ENCODE measurements at regions not wholly inside any gene's neighbourhood (a gene's known extent, or its start where the extent isn't known, plus 50 kb on each side); places are given as distances from the start of the nearest gene placed in this dataset.

GRCh38 chr5:1952021-1952420, 69.3 kb upstream of the IRX4 start:
- Mint-ChIP-seq H3K4me3 (no peak overlapping the region), H3K4me1 (ENCODE audit: low read depth) (no peaks in the 10 kb centered on the region), H3K27me3 (ENCODE audit: low read depth) (peaks cover 8% of the 10 kb centered on the region), H3K9me3 (ENCODE audit: insufficient read depth) (no peaks in the 10 kb centered on the region), H3K27ac (no peak overlapping the region), H3K36me3 (ENCODE audit: low read depth) (no peaks in the 10 kb centered on the region)
- CTCF ChIA-PET, result no interaction called here
- POLR2A ChIA-PET, result no interaction called here
- DNase-seq, result no peak
- no peak for ATAC-seq

- ChIA-PET POLR2A (no interaction called here), CTCF (no interaction called here)
- ATAC-seq (no peak), DNase-seq (no peak)
- no peaks in the 10 kb centered on the region for H3K9me3 Mint-ChIP-seq (ENCODE audit: insufficient read depth)
- no peaks in the 10 kb centered on the region for H3K4me1 Mint-ChIP-seq (ENCODE audit: low read depth)
- H3K27me3 Mint-ChIP-seq (ENCODE audit: low read depth), result peaks cover 8% of the 10 kb centered on the region
- no peak overlapping the region for H3K27ac Mint-ChIP-seq
- no peak overlapping the region for H3K4me3 Mint-ChIP-seq
- H3K36me3 Mint-ChIP-seq (ENCODE audit: low read depth), result no peaks in the 10 kb centered on the region
These were observed 68.6 kb upstream of the IRX4 start for GRCh38 chr5:1951165-1951816.

- H3K27ac Mint-ChIP-seq, result no peak overlapping the region
- no peaks in the 10 kb centered on the region for H3K36me3 Mint-ChIP-seq (ENCODE audit: low read depth)
- H3K4me3 Mint-ChIP-seq, result no peak overlapping the region
- CTCF ChIA-PET, result no interaction called here
- H3K4me1 Mint-ChIP-seq (ENCODE audit: low read depth), result no peaks in the 10 kb centered on the region
- DNase-seq (no peak), ATAC-seq (no peak)
- POLR2A ChIA-PET, result no interaction called here
- H3K9me3 Mint-ChIP-seq (ENCODE audit: insufficient read depth), result no peaks in the 10 kb centered on the region
- peaks cover 8% of the 10 kb centered on the region for H3K27me3 Mint-ChIP-seq (ENCODE audit: low read depth)
These were observed 68.0 kb upstream of the IRX4 start for GRCh38 chr5:1950708-1951103.

- ChIA-PET POLR2A (no interaction called here), CTCF (no interaction called here)
- H3K4me1 Mint-ChIP-seq (ENCODE audit: low read depth), result no peaks in the 10 kb centered on the region
- H3K9me3 Mint-ChIP-seq (ENCODE audit: insufficient read depth), result no peaks in the 10 kb centered on the region
- peaks cover 8% of the 10 kb centered on the region for H3K27me3 Mint-ChIP-seq (ENCODE audit: low read depth)
- no peak for DNase-seq
- H3K27ac Mint-ChIP-seq, result no peak overlapping the region
- H3K4me3 Mint-ChIP-seq, result no peak overlapping the region
- no peak for ATAC-seq
- no peaks in the 10 kb centered on the region for H3K36me3 Mint-ChIP-seq (ENCODE audit: low read depth)
These were observed 67.5 kb upstream of the IRX4 start for GRCh38 chr5:1950096-1950707.

GRCh38 chr5:1949253-1949652, 66.5 kb upstream of the IRX4 start:
- Mint-ChIP-seq H3K4me3 (no peak overlapping the region), H3K9me3 (ENCODE audit: insufficient read depth) (no peaks in the 10 kb centered on the region), H3K27me3 (ENCODE audit: low read depth) (peaks cover 8% of the 10 kb centered on the region), H3K36me3 (ENCODE audit: low read depth) (no peaks in the 10 kb centered on the region), H3K4me1 (ENCODE audit: low read depth) (no peaks in the 10 kb centered on the region), H3K27ac (no peak overlapping the region)
- ChIA-PET CTCF (no interaction called here), POLR2A (no interaction called here)
- DNase-seq, result no peak
- ATAC-seq, result no peak

GRCh38 chr5:1948663-1949191, 66.0 kb upstream of the IRX4 start:
- no peaks in the 10 kb centered on the region for H3K36me3 Mint-ChIP-seq (ENCODE audit: low read depth)
- no peak overlapping the region for H3K27ac Mint-ChIP-seq
- no peak overlapping the region for H3K4me3 Mint-ChIP-seq
- CTCF ChIA-PET, result no interaction called here
- no peak for DNase-seq
- POLR2A ChIA-PET, result no interaction called here
- H3K9me3 Mint-ChIP-seq (ENCODE audit: insufficient read depth), result no peaks in the 10 kb centered on the region
- ATAC-seq, result no peak
- H3K27me3 Mint-ChIP-seq (ENCODE audit: low read depth), result peaks cover 8% of the 10 kb centered on the region
- H3K4me1 Mint-ChIP-seq (ENCODE audit: low read depth), result no peaks in the 10 kb centered on the region

- DNase-seq (no peak), ATAC-seq (no peak)
- no peak overlapping the region for H3K27ac Mint-ChIP-seq
- H3K4me3 Mint-ChIP-seq, result no peak overlapping the region
- ChIA-PET POLR2A (no interaction called here), CTCF (no interaction called here)
- no peaks in the 10 kb centered on the region for H3K4me1 Mint-ChIP-seq (ENCODE audit: low read depth)
- H3K9me3 Mint-ChIP-seq (ENCODE audit: insufficient read depth), result no peaks in the 10 kb centered on the region
- H3K36me3 Mint-ChIP-seq (ENCODE audit: low read depth), result no peaks in the 10 kb centered on the region
- H3K27me3 Mint-ChIP-seq (ENCODE audit: low read depth), result peaks cover 4% of the 10 kb centered on the region
These were observed 65.4 kb upstream of the IRX4 start for GRCh38 chr5:1948111-1948510.

GRCh38 chr5:1946776-1947175, 64.1 kb upstream of the IRX4 start:
- ATAC-seq, result no peak
- DNase-seq, result no peak
- no peaks in the 10 kb centered on the region for H3K36me3 Mint-ChIP-seq (ENCODE audit: low read depth)
- H3K9me3 Mint-ChIP-seq (ENCODE audit: insufficient read depth), result no peaks in the 10 kb centered on the region
- H3K4me3 Mint-ChIP-seq, result no peak overlapping the region
- no peaks in the 10 kb centered on the region for H3K27me3 Mint-ChIP-seq (ENCODE audit: low read depth)
- ChIA-PET CTCF (interaction anchor here (1.0 kb wide), 1 partner anchor 10 kb away, joined by 3 read pairs; no protein-coding TSS in a partner anchor), POLR2A (no interaction called here)
- H3K27ac Mint-ChIP-seq, result no peak overlapping the region
- no peaks in the 10 kb centered on the region for H3K4me1 Mint-ChIP-seq (ENCODE audit: low read depth)

- Mint-ChIP-seq H3K4me3 (no peak overlapping the region), H3K36me3 (ENCODE audit: low read depth) (no peaks in the 10 kb centered on the region), H3K27me3 (ENCODE audit: low read depth) (no peaks in the 10 kb centered on the region), H3K4me1 (ENCODE audit: low read depth) (no peaks in the 10 kb centered on the region), H3K9me3 (ENCODE audit: insufficient read depth) (no peaks in the 10 kb centered on the region), H3K27ac (no peak overlapping the region)
- no peak for DNase-seq
- CTCF ChIA-PET, result no interaction called here
- ATAC-seq, result no peak
- POLR2A ChIA-PET, result no interaction called here
These were observed 63.5 kb upstream of the IRX4 start for GRCh38 chr5:1946122-1946677.

GRCh38 chr5:1945606-1946005, 62.9 kb upstream of the IRX4 start:
- no peak overlapping the region for H3K4me3 Mint-ChIP-seq
- no peaks in the 10 kb centered on the region for H3K36me3 Mint-ChIP-seq (ENCODE audit: low read depth)

GRCh38 chr5:1944408-1944807, 61.7 kb upstream of the IRX4 start:
- CTCF ChIA-PET, result interaction anchor here (0.7 kb wide), 1 partner anchor 206 kb away, joined by 3 read pairs; no protein-coding TSS in a partner anchor
- POLR2A ChIA-PET, result no interaction called here
- ATAC-seq, result no peak
- Mint-ChIP-seq H3K4me3 (no peak overlapping the region), H3K9me3 (ENCODE audit: insufficient read depth) (no peaks in the 10 kb centered on the region), H3K27ac (no peak overlapping the region), H3K36me3 (ENCODE audit: low read depth) (no peaks in the 10 kb centered on the region), H3K27me3 (ENCODE audit: low read depth) (no peaks in the 10 kb centered on the region), H3K4me1 (ENCODE audit: low read depth) (no peaks in the 10 kb centered on the region)
- no peak for DNase-seq

More at GRCh38 chr5:1945606-1946005, 62.9 kb upstream of the IRX4 start:
- ATAC-seq (no peak), DNase-seq (no peak)
- no peaks in the 10 kb centered on the region for H3K27me3 Mint-ChIP-seq (ENCODE audit: low read depth)
- no peaks in the 10 kb centered on the region for H3K4me1 Mint-ChIP-seq (ENCODE audit: low read depth)
- CTCF ChIA-PET, result no interaction called here
- H3K27ac Mint-ChIP-seq, result no peak overlapping the region
- H3K9me3 Mint-ChIP-seq (ENCODE audit: insufficient read depth), result no peaks in the 10 kb centered on the region
- POLR2A ChIA-PET, result no interaction called here

GRCh38 chr5:1943481-1943880, 60.8 kb upstream of the IRX4 start:
- H3K4me3 Mint-ChIP-seq, result no peak overlapping the region
- no peaks in the 10 kb centered on the region for H3K9me3 Mint-ChIP-seq (ENCODE audit: insufficient read depth)
- no peak overlapping the region for H3K27ac Mint-ChIP-seq
- ChIA-PET CTCF (no interaction called here), POLR2A (no interaction called here)
- DNase-seq, result no peak
- no peaks in the 10 kb centered on the region for H3K36me3 Mint-ChIP-seq (ENCODE audit: low read depth)
- no peaks in the 10 kb centered on the region for H3K27me3 Mint-ChIP-seq (ENCODE audit: low read depth)
- H3K4me1 Mint-ChIP-seq (ENCODE audit: low read depth), result no peaks in the 10 kb centered on the region
- ATAC-seq, result no peak
